8988T (cell line): ENCODE measurements at regions not wholly inside any gene's neighbourhood (a gene's known extent, or its start where the extent isn't known, plus 50 kb on each side); places are given as distances from the start of the nearest gene placed in this dataset.

Experiments used
- DNase-seq: peaks from one replicate; pipeline ENCODE4 v3.0.0; 2011

DNA sequence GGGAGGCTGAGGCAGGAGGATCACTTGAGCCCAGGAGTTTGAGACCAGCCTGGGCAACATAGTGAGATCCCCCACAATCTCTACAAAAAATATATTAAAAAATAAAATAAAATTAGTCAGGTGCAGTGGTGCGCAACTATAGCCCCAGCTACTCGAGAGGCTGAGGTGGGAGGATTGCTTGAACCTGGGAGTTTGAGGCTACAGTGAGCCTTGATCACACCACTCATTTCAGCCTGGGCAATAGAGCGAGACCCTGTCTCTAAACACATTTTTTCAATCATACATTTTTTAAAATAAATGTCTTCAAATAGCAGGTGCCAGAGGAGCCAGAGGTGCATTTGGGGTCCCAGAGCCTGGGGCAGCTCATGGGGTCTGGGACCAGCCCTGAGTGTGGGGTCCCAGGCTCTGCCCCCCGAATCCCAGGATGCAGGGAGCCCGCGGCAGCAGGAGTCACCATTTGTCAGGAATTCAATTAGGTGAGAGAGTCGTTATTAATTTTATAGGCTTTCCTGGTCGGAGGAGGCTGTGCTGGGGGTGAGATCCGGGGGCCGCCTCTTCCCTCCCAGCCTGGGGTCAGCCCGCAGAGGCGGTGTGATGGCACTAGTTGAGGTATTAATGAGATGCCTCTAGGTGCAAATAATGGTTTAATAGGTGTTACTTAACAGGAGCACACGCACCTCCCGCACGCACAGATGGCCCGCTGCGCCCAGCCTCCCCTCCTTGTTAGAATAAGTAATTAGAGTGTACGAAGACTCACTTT lies 78.3 kb downstream of the MICALL2 start:
- no peak for DNase-seq

DNA sequence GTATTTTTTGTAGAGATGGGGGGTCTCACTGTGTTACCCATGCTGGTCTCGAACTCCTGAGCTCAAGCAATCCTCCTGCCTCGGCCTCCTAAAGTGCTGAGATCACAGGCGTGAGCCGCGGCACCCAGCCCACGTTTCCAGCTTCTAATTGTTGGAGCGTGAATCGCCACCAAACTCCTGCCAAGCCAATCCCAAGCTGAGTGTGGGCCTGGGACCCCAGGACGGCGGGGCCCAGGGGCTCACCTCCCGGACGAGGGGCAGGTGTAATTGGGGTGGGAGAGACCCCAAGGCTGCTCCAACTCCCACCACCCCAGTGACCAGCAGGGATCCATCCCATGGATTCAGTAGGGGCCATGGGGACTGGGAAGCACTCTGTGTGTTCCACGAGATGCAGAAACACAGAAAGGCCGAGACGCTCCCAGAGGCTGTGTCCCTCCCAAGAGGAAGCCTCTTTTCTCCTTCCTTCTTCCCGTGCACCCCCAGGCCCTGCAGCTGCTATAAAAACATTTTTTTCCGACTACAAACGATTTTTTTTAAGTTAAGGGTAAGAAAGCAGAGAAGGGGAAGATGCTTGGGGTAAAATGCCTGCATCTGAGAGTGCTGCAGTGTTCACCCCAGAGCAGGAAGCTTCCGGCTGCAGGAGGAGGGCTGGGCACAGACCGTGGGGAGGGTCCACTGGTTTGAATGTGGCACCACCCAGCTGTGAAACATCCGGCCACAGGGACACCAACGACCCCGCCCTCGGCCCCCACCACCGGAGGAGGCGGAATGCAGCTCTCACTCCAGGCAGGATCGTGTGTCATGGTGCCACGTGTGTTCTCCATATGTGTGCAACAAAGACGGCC lies 76.5 kb downstream of the MICALL2 start:
- DNase-seq: no peak

DNA sequence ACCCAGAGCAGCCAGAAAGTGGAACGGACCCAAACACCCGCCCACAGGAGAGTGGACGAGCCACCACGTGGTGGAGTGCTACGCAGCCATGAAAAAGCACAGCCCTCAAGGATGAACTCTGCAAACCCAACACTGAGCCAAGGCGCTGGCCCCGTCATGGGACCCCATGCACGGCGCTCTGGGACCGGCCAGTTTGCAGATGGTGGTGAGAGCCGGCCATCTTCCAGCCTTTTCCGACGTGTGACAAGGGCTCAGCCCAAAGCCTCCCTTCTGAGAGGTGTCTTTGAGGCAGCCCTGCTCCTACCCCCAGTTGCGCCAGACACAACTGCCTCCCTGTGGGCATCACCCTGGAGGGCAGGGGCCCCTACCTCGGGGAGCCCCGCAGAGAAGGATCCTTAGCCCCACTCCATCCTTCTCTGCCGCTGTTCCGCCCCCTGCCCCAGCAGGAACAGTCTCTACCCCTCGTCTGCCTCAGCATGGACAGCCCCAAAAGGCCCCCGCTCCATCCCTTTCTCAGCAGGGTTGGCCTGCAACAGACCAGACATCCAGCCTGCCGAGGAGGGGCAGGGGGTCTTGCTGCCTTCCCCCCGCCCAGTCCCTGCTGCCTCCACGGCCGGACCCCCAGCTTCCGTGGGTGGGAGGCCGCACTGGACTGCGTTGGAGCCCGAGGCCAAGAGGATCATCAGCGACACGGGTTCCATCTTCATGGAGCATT lies 75.7 kb downstream of the MICALL2 start:
- DNase-seq: no peak

DNA sequence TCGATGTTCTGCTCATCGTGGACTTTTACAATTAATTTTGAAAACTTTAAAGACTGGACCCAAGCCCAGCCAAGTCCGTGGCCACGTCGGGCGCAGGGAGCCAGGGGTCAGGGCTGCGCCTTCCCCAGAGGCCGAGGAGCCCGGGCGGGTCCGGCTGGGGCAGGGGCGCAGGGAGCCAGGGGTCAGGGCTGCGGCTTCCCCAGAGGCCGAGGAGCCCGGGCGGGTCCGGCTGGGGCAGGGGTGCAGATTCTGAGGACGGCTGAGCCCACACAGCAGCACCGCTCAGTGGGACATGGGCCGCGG lies 75.2 kb downstream of the MICALL2 start:
- DNase-seq: no peak
